ENCODE measurements at regions not wholly inside any gene's neighbourhood (a gene's known extent, or its start where the extent isn't known, plus 50 kb on each side); places are given as distances from the start of the nearest gene placed in this dataset.
"Not testable (repeated sequence)": the region's sequence is repeated elsewhere in the genome, so short reads cannot be mapped to it uniquely, and the experiment has no call there.

GRCh38 chr13:38072696-38073095 lies 203.1 kb upstream of the TRPC4 start:
- no peak overlapping the region for H3K4me3 ChIP-seq (ENCODE audit: low read depth, low read length)
- TF ChIP-seq CTCF (IDR thresholded peaks at IDR 0.05; ENCODE audit: borderline replicate concordance, insufficient read depth, low read depth, low read length), result no peak

- H3K4me3 ChIP-seq (ENCODE audit: low read depth, low read length), result not testable (repeated sequence)
Measured at GRCh38 chr13:38071340-38071739, 201.8 kb upstream of the TRPC4 start.

- TF ChIP-seq CTCF (IDR thresholded peaks at IDR 0.05; ENCODE audit: borderline replicate concordance, insufficient read depth, low read depth, low read length), result no peak
- H3K4me3 ChIP-seq (ENCODE audit: low read depth, low read length), result no peak overlapping the region
Measured at GRCh38 chr13:38053896-38054295, 184.3 kb upstream of the TRPC4 start.

GRCh38 chr13:38046049-38046376 lies 176.4 kb upstream of the TRPC4 start:
- no peak overlapping the region for H3K4me3 ChIP-seq (ENCODE audit: low read depth, low read length)
- no peak for TF ChIP-seq CTCF (IDR thresholded peaks at IDR 0.05; ENCODE audit: borderline replicate concordance, insufficient read depth, low read depth, low read length)

GRCh38 chr13:38045278-38046048 lies 175.9 kb upstream of the TRPC4 start:
- H3K4me3 ChIP-seq (ENCODE audit: low read depth, low read length), result no peak overlapping the region
- peak; percentile 39; the same call in 1 of the 2 replicates for TF ChIP-seq CTCF (IDR thresholded peaks at IDR 0.05; ENCODE audit: borderline replicate concordance, insufficient read depth, low read depth, low read length)

- TF ChIP-seq CTCF (IDR thresholded peaks at IDR 0.05; ENCODE audit: borderline replicate concordance, insufficient read depth, low read depth, low read length), result no peak
- H3K4me3 ChIP-seq (ENCODE audit: low read depth, low read length), result no peak overlapping the region
Measured at GRCh38 chr13:38044067-38044466, 174.5 kb upstream of the TRPC4 start.

- no peak overlapping the region for H3K4me3 ChIP-seq (ENCODE audit: low read depth, low read length)
- TF ChIP-seq CTCF (IDR thresholded peaks at IDR 0.05; ENCODE audit: borderline replicate concordance, insufficient read depth, low read depth, low read length), result no peak
Measured at GRCh38 chr13:38042771-38043170, 173.2 kb upstream of the TRPC4 start.
